ENCODE measurements at regions not wholly inside any gene's neighbourhood (a gene's known extent, or its start where the extent isn't known, plus 50 kb on each side); places are given as distances from the start of the nearest gene placed in this dataset.

DNA sequence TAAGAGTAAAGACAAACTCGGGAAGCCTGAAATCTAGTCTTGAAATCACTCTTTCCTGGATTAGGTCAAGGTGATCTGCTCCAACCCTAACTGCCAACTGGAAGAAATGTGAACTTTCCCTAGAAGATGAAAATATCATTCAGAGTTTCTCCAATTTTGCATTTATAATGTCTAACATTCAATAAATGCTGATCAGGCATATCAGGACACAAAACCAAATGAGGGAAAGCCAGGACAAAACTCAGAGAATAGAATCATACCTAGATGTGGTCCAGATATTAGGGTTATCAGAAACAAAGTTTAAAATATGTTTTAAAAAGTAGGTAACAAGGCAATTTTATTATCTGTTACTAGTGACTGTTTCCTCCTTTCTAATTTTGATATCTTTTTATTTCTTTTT lies 335.5 kb upstream of the MAP3K7 start:
- no peaks in the 10 kb centered on the region for H3K9me3 Mint-ChIP-seq
- no peak overlapping the region for H3K4me2 ChIP-seq (replicated peaks; ENCODE audit: extremely low read depth, low read length, poor library complexity, severe bottlenecking)
- H3K9ac ChIP-seq (ENCODE audit: insufficient read depth, low read length, poor library complexity, severe bottlenecking), result no peak overlapping the region
- H3K36me3 ChIP-seq (replicated peaks in 1 of 2; ENCODE audit: control insufficient read depth in 1 of 2, insufficient read depth in 2 of 2, low read length in 2 of 2), result no peaks in the 10 kb centered on the region
- no peak overlapping the region for H2AFZ ChIP-seq (ENCODE audit: insufficient read depth, low read depth, low read length, poor library complexity, severe bottlenecking)
- TF ChIP-seq, protein P1, sequence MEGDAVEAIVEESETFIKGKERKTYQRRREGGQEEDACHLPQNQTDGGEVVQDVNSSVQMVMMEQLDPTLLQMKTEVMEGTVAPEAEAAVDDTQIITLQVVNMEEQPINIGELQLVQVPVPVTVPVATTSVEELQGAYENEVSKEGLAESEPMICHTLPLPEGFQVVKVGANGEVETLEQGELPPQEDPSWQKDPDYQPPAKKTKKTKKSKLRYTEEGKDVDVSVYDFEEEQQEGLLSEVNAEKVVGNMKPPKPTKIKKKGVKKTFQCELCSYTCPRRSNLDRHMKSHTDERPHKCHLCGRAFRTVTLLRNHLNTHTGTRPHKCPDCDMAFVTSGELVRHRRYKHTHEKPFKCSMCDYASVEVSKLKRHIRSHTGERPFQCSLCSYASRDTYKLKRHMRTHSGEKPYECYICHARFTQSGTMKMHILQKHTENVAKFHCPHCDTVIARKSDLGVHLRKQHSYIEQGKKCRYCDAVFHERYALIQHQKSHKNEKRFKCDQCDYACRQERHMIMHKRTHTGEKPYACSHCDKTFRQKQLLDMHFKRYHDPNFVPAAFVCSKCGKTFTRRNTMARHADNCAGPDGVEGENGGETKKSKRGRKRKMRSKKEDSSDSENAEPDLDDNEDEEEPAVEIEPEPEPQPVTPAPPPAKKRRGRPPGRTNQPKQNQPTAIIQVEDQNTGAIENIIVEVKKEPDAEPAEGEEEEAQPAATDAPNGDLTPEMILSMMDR (IDR thresholded peaks at IDR 0.05), result no peak
- no peak overlapping the region for H3K4me3 Mint-ChIP-seq
- no peaks in the 10 kb centered on the region for H3K9me3 ChIP-seq (replicated peaks in 1 of 2; ENCODE audit: control insufficient read depth in 1 of 2, insufficient read depth in 1 of 2, low read length in 2 of 2)
- no peaks in the 10 kb centered on the region for H3K27me3 Mint-ChIP-seq (ENCODE audit: low read depth in 3 of 3)
- no peak for DNase-seq
- no peaks in the 10 kb centered on the region for H3K36me3 Mint-ChIP-seq
- WGBS (ENCODE audit: insufficient coverage), result no CpG with 5 or more reads among the region's 1 CpG
- H3K27ac Mint-ChIP-seq, result no peak overlapping the region
- H3K4me3 ChIP-seq (replicated peaks in 1 of 3; ENCODE audit: low read depth in 2 of 3, low read length in 3 of 3), result no peak overlapping the region
- H3K4me1 Mint-ChIP-seq, result no peaks in the 10 kb centered on the region
- no peaks in the 10 kb centered on the region for H3K79me2 ChIP-seq (ENCODE audit: insufficient read depth, low read length)
- H3K4me1 ChIP-seq (ENCODE audit: control insufficient read depth in 1 of 2, insufficient read depth in 2 of 2, low read length in 2 of 2), result no peaks in the 10 kb centered on the region
- no peaks in the 10 kb centered on the region for H3K27me3 ChIP-seq (ENCODE audit: control insufficient read depth in 2 of 2, insufficient read depth in 2 of 2, low read length in 2 of 2)
- intact Hi-C loops (cut with micrococcal nuclease), result no loop called here
- H4K20me1 ChIP-seq (ENCODE audit: insufficient read depth, low read length), result no peaks in the 10 kb centered on the region
- H3K27ac ChIP-seq (ENCODE audit: low read depth in 1 of 2, low read length in 2 of 2), result no peak overlapping the region

DNA sequence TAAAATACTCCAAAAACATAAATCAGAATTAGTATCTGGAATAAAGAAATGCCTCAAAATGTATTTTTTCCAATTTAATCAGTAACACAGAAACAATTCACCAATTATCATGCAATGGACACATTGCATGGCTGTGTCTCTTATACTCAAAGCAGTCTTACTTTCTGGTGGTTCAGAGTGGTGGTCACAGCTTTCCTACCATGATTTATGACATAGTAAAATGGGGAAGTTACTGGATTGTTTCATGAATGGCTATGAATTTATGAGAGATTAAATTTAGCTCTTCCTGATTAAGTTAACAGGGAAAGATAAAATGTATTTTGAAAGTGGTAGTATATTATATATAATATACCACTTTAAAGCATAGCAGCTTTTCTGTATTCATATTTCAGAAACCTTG lies 331.5 kb upstream of the MAP3K7 start:
- DNase-seq, result no peak
- Mint-ChIP-seq H3K27ac (no peak overlapping the region), H3K36me3 (no peaks in the 10 kb centered on the region), H3K9me3 (peaks cover 7 to 12% (median 10%) of the 10 kb centered on the region in 7 donors), H3K4me1 (no peaks in the 10 kb centered on the region), H3K4me3 (no peak overlapping the region), H3K27me3 (ENCODE audit: low read depth in 3 of 3) (peaks cover 0 to 2% (median 0%) of the 10 kb centered on the region in 3 donors)
- Histone ChIP-seq H3K79me2 (ENCODE audit: insufficient read depth, low read length) (no peaks in the 10 kb centered on the region), H3K27ac (ENCODE audit: low read depth in 1 of 2, low read length in 2 of 2) (no peak overlapping the region), H3K4me2 (replicated peaks; ENCODE audit: extremely low read depth, low read length, poor library complexity, severe bottlenecking) (no peak overlapping the region), H3K9me3 (replicated peaks in 1 of 2; ENCODE audit: control insufficient read depth in 1 of 2, insufficient read depth in 1 of 2, low read length in 2 of 2) (peaks cover 0 to 10% of the 10 kb centered on the region in 2 donors), H3K27me3 (ENCODE audit: control insufficient read depth in 2 of 2, insufficient read depth in 2 of 2, low read length in 2 of 2) (no peaks in the 10 kb centered on the region), H2AFZ (ENCODE audit: insufficient read depth, low read depth, low read length, poor library complexity, severe bottlenecking) (no peak overlapping the region), H3K4me3 (replicated peaks in 1 of 3; ENCODE audit: low read depth in 2 of 3, low read length in 3 of 3) (no peak overlapping the region), H3K9ac (ENCODE audit: insufficient read depth, low read length, poor library complexity, severe bottlenecking) (no peak overlapping the region), H3K4me1 (ENCODE audit: control insufficient read depth in 1 of 2, insufficient read depth in 2 of 2, low read length in 2 of 2) (no peaks in the 10 kb centered on the region), H4K20me1 (ENCODE audit: insufficient read depth, low read length) (no peaks in the 10 kb centered on the region), H3K36me3 (replicated peaks in 1 of 2; ENCODE audit: control insufficient read depth in 1 of 2, insufficient read depth in 2 of 2, low read length in 2 of 2) (no peaks in the 10 kb centered on the region)
- intact Hi-C loops (cut with micrococcal nuclease), result no loop called here
- TF ChIP-seq, protein P1 (IDR thresholded peaks at IDR 0.05), result no peak
